GM19023 (cell line): ENCODE measurements at regions not wholly inside any gene's neighbourhood (a gene's known extent, or its start where the extent isn't known, plus 50 kb on each side); places are given as distances from the start of the nearest gene placed in this dataset.

Experiments
- ATAC-seq: cut with Tn5 transposase; IDR thresholded peaks from one replicate; pipeline ENCODE4 v1.9.1; 2021; ENCODE audit warnings: mild to moderate bottlenecking, moderate library complexity; ENCODE audit not compliant: unreplicated experiment

DNA sequence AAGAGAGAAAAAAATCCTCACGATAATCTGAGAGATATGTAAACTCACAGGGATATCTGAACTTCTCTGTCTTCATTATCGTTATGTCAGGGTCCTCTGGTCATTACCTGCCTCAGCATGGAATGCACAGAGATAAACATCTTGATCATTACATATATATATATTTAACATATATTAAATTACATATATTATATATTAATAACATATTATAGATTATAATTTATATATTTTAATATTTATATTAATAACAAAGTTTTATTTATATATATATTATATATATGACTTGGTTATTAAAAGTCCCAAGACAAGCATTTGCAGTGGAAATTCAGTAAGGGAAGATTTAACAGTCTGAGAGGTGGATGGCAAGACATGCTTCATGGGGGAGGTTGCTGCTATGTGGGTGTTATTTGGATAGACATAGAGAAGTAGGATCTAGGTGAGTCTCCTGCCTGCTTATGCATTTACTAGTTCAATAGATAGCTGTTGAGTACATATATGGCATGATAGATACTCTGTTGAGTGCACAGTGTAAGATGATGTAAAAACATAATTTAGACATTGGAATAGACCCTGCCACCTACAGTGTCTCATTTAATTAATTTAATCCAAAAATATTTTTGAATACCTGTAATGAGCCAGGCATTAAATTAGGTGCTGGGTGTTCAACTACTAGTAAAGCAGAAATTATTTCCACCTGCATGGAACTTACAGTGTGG lies 255.2 kb downstream of the RAD51AP2 start:
- ATAC-seq, result no peak

DNA sequence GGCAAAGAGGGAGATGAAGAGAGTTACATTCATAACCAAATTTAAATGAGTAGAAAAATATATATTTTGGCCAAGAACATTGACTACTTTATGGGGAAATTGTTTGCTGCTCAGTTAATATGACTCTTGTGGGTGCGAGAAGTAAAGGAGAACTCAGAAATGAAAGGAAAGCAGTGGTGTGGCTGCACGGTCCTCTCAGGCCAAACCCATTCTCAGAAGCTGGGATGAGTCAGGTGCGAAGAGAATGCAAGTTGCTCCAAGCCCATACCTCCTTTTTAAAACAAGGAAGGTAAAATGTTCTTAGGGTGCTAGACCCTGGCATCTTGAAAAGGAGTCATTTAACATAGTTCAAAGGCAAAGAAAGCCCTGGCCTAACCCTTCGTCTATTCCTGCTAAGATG lies 258.6 kb downstream of the RAD51AP2 start:
- no peak for ATAC-seq

DNA sequence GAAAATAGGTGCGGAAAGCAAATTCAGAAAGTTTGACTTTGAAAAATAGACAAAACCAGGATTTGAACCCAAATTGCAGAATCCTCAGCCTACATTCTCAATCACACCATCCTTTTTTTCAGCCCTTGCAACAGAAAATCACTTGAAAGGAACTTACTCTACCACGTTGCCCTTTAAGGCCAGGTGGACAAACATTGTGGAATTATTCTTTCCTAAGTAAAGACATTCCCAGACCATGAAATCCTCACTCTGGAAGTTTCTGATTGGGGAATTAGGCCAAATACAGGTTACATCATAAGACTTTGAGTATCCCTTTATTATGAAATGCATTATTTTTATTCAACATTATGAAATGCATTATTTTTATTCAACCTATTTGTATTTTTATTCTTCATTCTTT lies 259.4 kb downstream of the RAD51AP2 start:
- ATAC-seq, result no peak

DNA sequence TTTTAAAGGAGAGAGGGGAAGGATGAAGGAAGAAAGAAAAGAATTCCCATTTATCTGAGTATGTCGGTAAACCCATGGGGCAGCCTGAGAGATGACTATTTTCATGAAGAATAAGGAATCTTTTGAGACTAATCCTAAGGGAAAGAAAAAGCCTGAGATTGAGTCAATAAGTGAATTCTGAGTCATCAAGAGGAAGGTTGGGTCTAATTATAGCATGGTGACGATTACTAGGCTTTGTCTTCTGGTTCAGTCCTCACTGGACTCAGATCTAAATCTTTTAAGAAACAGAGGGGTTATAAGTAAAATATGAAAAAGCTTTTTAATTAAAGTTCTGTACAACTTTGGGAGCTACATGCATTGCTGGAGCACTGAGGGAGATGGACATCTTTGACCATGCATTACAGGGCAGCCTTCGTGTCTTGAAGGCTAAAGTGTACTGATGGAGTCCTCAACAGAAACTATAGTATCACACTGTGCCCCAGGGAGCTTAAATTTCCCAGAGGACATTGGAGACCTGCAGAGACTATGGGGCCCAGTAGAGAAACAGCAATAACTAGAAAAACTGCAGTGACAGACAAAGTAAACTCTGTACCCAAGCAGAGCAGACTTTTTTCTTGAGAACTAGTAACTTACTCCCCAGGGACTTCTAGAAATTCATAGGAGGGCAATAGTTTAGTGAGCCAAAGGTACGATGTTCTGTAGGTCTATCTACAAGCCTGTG lies 260.9 kb downstream of the RAD51AP2 start:
- ATAC-seq, result no peak

DNA sequence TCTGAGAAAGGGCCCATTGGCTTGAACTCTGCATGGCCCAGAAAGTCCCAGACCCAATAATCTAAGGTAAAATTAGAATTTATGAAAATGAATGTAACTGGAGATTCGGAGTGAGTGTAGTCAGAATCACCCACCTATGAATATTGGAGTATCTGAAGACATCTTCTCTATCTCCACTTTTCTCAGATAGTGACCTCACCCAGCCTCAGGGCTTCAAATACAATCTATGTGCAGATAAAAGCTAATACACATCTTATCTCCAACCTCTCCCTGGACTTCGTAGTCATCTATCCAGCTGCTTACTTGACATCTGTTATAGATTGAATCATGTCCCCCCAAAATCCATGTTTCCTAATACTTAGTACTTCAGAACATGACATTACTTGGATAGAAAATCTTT lies 263.2 kb downstream of the RAD51AP2 start:
- ATAC-seq, result no peak

DNA sequence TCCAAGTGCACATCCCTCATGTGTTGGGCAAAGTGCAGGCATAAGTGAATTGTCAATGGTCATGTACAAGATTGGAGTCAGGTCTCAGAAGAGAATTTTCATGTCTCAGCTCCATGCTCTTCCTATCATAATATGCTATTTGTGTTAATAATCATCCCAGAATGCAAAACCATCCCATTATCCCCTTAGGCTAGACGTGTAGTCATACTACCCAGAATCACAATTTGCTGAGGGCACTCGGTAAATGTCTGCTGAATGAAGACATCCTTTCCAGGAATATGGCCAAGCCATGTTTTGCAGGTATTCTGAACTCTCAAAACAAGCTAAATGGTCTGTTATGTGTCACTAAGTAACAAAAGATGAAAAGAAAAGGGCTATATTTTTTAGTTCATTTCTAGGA lies 263.8 kb downstream of the RAD51AP2 start:
- no peak for ATAC-seq

DNA sequence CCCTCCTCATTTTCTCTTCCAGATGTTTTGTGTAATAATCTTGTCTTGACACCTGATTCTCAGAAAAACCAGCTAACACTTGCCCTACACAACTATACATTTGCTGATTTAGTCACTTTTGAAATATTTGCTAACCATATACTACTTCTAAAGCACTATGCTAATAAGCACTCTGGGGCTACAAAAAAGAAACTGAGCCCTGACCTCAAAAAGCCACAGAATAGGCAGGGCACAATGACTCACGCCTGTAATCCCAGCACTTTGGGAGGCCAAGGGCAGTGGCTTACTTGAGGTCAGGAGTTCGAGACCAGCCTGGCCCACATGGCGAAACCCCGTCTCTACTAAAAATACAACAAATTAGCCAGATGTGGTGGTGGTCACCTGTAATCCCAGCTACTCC lies 266.0 kb downstream of the RAD51AP2 start:
- ATAC-seq, result no peak

DNA sequence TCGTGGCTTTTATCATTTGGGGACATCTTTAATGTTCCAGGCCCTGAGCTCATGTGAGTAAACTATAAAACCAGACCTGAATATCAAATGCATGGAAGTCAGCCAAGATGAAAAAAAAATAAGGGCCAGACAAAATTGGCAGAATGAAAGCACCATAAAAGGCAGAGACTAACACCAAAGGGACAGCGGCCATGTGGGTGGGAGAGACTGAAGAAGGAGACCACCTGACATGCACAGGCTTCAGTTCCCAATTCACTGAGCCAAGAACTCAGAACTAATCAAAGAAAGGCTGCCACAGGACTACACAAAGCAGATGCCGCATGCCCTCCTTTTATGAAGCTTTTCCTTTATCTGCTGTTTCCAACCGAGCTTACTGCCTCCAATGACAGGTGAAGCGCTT lies 267.1 kb downstream of the RAD51AP2 start:
- no peak for ATAC-seq

DNA sequence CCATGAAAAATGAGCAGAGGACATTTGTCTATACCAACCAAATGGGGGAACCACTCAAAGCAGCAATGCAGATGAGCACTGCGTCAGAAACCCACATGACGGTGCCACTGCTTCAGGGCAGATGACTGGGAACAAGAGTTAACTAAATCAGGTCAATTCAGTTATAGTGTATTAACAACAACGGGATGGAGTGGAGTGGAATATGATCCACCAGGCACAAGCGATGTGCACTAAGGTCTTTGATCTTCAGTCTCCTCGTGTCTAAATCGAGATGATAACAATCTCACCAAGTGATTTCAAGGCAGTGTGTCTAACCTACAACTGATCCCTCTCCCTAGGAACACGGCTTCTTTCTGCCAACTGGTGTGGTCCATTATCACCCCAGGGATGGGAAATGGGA lies 269.0 kb downstream of the RAD51AP2 start:
- ATAC-seq, result no peak

DNA sequence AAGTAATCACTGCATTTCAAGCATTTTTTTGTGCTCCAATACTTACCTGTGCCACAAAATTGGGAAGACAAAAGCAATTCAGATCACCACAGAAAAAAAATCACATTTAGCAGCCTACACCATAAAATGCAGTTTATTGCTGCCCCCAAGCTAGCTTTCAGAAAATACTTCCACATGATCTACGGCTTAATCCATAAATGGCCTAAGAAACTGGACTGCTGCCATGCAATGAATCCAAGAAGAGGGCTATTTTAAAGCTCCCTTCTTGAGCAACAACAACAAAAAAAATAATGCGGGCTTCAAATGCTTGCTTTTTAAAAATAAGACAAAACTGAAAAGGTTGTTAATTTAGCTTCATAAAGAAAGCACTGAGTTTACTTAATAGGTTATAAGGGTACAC lies 272.3 kb downstream of the RAD51AP2 start:
- ATAC-seq, result no peak

DNA sequence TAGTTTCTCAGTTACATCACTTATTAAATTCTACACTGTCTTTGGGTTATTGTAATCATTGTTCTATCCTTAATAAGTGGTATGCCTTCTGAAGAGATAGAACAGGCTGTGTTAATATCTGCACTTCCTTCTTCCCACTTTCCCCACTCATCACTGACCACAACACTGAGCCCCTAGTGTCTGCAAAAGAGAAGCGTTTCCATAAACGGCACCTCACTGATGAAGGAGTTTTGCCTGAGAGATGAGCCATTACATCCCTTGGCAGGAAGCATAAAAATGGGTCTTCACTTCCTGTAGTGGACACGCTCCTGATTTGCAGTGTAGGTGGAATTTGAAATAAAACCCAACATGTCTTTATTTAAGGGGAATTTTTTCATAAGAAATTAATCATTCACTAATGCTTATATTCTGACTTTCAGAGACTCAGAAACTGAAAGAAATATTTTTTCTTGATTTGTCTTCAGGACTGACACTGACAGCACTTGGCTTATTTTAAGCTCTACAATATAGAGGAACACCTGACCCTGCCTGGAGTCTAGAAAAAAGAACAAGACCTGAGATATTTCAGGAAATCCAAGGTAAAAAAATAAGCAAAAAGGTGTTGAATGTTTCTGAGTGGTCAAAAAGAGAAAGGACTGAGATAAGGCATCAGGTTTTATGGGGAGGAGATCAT lies 275.3 kb downstream of the RAD51AP2 start:
- no peak for ATAC-seq

DNA sequence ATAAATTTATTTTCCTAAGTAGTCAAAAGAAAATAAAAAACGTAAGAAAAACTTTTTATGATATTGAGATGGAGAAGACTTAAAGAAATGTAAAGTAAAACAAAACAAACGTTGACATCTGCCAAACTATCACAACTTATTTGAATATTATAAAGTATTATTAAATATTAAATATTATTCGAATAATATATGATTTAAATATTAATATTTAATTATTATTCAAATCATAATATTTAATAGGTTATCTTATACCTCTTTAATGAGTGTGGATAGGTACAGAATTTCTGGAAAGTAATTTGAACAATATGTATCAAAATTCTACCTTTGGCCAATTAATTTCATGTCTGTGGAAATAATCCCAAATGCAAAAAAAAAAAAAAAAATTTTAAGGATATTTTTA lies 278.7 kb downstream of the RAD51AP2 start:
- ATAC-seq, result no peak

DNA sequence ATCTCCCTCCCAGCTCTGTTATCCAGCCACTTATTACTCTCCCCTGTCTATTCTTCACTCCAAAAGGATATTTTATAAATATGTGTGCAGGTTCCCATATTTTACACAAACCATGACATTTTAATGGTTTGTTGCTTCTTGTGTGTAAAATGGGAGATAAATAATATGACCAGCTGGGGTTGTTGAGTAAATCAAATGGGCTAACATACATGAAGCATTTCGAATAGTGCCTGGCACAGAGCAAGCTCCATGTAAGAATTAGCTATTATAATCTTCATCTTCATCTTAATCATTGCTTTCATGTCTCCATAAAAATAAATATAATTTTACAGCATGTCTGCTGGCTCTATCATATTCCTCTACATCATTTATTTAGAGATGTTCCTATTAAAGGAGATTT lies 283.1 kb downstream of the RAD51AP2 start:
- no peak for ATAC-seq

DNA sequence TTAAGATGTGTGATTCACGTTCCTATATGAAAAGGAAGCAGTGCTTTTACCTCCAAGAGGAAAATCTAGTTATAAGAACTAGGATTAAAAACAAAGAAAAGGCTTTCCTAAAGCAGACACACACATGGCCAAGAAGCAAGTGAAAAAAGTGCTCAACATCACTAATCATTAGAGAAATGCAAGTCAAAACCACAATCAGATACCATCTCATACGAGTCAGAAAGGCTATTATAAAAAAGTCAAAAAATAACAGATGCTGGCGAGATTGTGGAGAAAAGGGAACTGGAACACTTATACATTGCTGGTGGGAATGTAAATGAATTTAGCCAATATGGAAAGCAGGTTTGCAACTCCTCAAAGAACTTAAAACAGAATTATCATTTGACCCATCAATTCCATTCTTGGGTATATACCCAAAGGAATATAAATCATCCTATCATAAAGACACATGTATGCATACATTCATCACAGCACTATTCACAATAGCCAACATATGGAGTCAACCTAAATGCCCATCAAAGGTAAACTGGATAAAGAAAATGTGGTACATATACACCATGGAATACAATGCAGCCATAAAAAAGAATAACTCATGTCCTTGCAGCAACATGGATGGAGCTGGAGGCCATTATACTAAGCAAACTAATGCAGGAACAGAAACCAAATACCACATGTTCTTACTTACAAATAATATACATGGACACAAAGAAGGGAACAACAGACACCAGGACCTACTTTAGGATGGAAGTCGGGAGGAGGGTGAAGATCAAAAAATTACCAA lies 285.3 kb downstream of the RAD51AP2 start:
- ATAC-seq, result no peak

DNA sequence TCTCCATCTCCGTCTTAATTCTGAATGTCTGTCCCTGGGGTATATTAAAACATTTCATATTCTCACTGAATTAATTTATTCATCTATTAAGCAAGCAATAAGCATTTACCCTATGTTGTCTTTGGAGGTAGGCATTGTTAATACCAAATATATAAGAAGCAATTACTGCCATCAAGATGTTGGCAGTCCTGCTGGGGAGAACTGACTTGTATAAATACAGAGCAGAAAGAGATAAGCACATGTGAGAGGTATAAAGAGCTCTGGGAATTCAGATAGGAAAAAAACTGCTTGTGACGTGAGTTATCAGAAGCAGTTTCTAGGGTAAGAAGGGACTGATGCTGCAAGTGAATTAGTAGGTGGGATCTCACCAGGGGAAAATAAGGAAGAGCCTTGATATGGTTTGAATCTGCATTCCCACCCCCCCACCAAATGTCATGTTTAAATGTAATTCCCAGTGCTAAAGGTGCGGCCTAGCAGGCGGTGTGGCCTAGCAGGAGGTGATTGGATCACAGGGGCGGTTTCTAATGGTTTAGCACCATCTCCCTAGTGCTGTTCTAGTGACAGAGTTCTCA lies 286.8 kb downstream of the RAD51AP2 start:
- ATAC-seq, result no peak

DNA sequence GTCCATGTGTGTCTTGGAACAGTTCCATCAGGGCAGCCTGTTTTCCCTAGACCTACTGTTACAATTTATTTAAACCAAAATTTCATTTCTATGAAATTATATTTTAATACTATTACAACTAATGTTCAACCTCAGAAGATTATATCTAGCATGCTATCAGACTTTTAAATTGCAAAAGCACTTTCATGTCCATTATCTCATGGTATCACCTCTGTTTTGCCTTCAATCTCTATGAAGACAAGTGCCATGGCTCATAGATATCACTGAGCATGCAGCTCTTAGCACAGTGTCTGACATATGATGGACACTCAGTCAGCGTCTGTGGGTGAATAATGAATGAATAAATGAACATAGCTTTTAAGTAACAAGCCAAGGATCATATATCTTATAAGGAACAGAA lies 288.8 kb downstream of the RAD51AP2 start:
- ATAC-seq, result no peak

DNA sequence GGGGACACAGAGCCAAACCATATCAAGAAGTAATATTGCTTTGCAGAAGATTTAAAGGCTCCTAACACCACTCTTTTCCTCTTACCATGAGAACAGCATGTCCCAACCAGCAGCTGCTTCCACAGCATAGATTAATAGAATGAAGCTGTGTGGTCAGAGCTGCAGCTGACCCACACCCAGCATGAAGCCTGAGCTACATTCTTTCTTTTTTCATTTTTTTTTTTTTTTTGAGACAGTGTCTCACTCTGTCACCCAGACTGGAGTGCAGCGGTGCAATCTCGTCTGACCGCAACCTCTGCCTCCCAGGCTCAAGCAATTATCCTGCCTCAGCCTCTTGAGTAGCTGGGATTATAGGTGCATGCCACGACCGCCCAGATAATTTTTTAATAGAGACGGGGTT lies 289.8 kb downstream of the RAD51AP2 start:
- no peak for ATAC-seq

DNA sequence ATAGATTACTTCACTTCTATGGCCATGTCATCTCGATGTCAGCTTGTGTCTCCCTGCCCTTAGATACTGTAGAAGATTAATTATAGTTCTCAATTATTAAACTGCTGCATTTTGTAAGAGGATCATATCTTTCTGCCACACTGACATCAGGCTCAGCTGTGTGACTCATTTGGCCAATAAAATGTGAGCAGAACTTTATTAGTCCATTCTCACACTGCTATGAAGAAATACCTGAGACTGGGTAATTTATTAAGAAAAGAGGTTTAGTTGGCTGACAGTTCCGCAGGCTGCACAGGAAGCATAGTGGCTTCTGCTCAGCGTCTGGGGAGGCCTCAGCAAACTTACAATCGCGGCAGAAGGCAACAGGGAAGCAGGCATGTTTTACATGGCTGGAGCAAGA lies 290.4 kb downstream of the RAD51AP2 start:
- ATAC-seq, result no peak

DNA sequence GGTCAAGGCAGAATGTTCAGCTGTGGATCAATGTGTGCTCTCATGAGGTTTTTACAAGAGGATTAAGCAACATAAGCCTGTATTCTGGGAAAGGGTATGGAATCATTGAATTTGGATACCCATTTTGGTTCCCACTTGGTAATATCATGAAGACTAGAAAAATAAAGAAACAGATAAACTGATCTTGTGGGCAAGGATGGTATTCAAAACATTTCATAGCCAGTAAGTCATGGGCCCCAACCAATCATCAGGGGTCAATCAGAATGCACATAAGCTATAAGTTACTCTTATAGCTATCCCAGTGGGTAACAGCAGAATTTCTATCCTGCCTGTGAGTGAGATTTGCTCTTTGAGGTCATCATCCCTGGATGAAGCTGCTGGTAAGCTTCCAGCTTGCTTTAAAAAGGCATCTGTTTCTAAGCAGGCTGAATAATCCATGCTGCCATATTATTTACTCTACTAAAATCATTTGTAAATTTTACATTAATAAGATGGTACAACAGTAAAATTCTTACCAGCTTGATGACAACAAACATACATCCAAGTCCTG lies 291.2 kb downstream of the RAD51AP2 start:
- ATAC-seq, result no peak

DNA sequence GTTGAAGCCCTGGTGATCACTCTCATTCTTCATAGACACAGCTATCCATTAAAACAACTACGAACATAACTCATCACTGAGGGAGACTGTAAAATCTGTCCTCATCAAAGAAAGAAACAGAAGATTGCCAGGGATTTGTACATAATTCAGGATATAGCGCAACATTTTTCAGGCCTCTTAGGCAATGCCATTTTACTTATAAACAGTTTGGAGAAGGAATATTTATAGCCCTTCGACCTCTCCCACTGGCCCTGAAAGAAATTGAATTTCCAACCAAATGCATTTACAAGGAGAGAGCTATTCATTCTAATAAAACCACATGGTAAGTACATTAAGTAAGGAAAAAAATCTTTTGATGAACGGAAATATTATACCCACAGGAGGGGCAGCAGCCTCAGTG lies 295.0 kb downstream of the RAD51AP2 start:
- ATAC-seq, result no peak

DNA sequence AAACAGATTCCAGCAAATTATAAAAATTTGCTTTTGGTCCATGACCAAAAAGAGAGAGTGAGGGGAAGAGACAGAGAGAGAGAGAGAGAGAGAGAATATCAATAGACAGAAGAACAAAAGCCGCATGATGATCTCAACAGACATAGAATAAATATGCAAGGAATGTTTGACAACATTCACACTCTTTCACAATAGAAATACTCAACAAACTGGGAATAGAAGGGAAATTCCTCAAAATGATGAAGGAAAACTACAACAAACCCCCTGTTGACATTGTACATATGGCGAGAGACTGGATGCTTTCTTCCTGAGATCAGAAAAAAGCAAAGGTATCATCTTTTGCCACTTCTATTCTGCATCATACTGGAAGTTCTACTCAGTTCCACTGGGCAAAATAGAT lies 309.7 kb downstream of the RAD51AP2 start:
- no peak for ATAC-seq
